Pancreas (tissue), 10 donors: ENCODE measurements at regions not wholly inside any gene's neighbourhood (a gene's known extent, or its start where the extent isn't known, plus 50 kb on each side); places are given as distances from the start of the nearest gene placed in this dataset.

Experiments used
- ATAC-seq, 4 donors: fragments of 200-7000 bp; cut with Tn5 transposase; one replicate each; pipeline versions ENCODE4 v1.8.0 to v1.9.1; 2020; ENCODE audit warnings: mild to moderate bottlenecking in 4 of 4, moderate library complexity in 4 of 4
- DNase-seq, 6 donors: peaks; one replicate each; pipeline ENCODE4 v3.0.0-alpha.2; 2020
- FAIRE-seq: peaks from 2 replicates; lab custom pipeline; 2012; peaks lifted over from hg19 to GRCh38; lab: Jason Lieb, UNC
- H3K27ac ChIP-seq, 4 donors: fragments of 200-600 bp; sonication (generic); 1 replicate in 3 of 4; 2 replicates in 1 of 4; pipeline versions ENCODE4 v1.5.0 to v1.8.0; 2020
- H3K27me3 ChIP-seq, 4 donors: fragments of 200-600 bp; one replicate each; pipeline ENCODE4 v1.8.0; 2021
- H3K36me3 ChIP-seq, 3 donors: fragments of 200-600 bp; sonication (generic) in 1 of 3; one replicate each; pipeline versions ENCODE4 v1.5.0 to v1.8.0; 2020 to 2021
- H3K4me1 ChIP-seq, 3 donors: fragments of 200-600 bp; one replicate each; pipeline ENCODE4 v1.8.0; 2021
- H3K4me3 ChIP-seq, 4 donors: fragments of 200-600 bp; sonication (generic) in 2 of 4; one replicate each; pipeline versions ENCODE4 v1.5.0 to v1.8.0; 2020 to 2021
- H3K9me3 ChIP-seq, 4 donors: fragments of 200-600 bp; one replicate each; pipeline ENCODE4 v1.8.0; 2021
- WGBS, 2 donors: extraction: QIAGEN DNeasy Blood & Tissue Kit; methylation state at CpG; one replicate each; pipeline ENCODE4 v1.1.7; 2013; 5-methylcytosine and 5-hydroxymethylcytosine counted together
- intact Hi-C, 3 donors: fragments of 100-400 bp; cut with DNase I; formaldehyde crosslinking; loops; one replicate each; pipeline versions ENCODE4 v1.11.1 to v1.14.2; 2022
- TF ChIP-seq, protein P1 (sequence below), 4 donors: fragments of 200-600 bp; sonication (generic) in 3 of 4; IDR thresholded peaks; one replicate each; pipeline versions ENCODE4 v1.5.0 to v1.8.0; 2021; ENCODE audit warnings: antibody characterized with exemption in 4 of 4
- donor health status: healthy with polysubstance abuse.
- donor health status: DM: no; HTN: no; CAD: no; lungs with moderate emphysema.
- donor health status: DM: no; HTN: no; CAD: no.
- donor health status: control.
- donor health status: control.
- donor health status: Bipolar disorder and iron deficiency.
- donor health status: DM: yes; HTN: yes; CAD: no.
- donor health status: DM: no; HTN: no; CAD: no.
- donor health status: DM: no; HTN: no; CAD: no.
- donor health status: DM: yes; HTN: yes; CAD: no.

DNA sequence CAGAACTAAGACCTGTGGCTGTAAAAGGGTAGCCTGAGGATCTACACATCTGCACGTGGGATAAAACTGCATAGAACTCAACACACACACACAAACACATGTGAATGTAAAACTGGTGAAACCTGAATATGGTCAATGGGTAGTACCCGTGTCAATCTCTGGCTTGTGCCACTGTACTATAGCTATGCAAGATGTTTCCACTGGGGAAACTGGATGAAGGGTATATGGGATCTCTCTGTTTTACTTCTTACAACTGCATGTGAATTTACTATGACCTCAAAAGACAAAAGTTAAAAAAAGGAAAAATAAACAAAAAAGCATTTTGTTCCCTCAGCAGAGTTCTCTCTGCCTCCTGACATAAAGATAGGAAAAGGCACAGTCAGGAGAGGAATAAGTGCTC lies 143.3 kb upstream of the LHX1 start:
- Histone ChIP-seq H3K9me3 (no peaks in the 10 kb centered on the region), H3K36me3 (no peaks in the 10 kb centered on the region), H3K4me1 (no peaks in the 10 kb centered on the region), H3K27ac (no peak overlapping the region), H3K4me3 (no peak overlapping the region), H3K27me3 (peaks cover 0 to 11% (median 0%) of the 10 kb centered on the region in 4 donors)
- intact Hi-C loops, result no loop called here
- TF ChIP-seq, protein P1, sequence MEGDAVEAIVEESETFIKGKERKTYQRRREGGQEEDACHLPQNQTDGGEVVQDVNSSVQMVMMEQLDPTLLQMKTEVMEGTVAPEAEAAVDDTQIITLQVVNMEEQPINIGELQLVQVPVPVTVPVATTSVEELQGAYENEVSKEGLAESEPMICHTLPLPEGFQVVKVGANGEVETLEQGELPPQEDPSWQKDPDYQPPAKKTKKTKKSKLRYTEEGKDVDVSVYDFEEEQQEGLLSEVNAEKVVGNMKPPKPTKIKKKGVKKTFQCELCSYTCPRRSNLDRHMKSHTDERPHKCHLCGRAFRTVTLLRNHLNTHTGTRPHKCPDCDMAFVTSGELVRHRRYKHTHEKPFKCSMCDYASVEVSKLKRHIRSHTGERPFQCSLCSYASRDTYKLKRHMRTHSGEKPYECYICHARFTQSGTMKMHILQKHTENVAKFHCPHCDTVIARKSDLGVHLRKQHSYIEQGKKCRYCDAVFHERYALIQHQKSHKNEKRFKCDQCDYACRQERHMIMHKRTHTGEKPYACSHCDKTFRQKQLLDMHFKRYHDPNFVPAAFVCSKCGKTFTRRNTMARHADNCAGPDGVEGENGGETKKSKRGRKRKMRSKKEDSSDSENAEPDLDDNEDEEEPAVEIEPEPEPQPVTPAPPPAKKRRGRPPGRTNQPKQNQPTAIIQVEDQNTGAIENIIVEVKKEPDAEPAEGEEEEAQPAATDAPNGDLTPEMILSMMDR (IDR thresholded peaks at IDR 0.05), result no peak
- ATAC-seq, result no peak
- WGBS, 2 donors, result 56 to 61% methylated on average over 2 of the region's 2 CpGs
- DNase-seq, result no peak
- FAIRE-seq, result no peak

DNA sequence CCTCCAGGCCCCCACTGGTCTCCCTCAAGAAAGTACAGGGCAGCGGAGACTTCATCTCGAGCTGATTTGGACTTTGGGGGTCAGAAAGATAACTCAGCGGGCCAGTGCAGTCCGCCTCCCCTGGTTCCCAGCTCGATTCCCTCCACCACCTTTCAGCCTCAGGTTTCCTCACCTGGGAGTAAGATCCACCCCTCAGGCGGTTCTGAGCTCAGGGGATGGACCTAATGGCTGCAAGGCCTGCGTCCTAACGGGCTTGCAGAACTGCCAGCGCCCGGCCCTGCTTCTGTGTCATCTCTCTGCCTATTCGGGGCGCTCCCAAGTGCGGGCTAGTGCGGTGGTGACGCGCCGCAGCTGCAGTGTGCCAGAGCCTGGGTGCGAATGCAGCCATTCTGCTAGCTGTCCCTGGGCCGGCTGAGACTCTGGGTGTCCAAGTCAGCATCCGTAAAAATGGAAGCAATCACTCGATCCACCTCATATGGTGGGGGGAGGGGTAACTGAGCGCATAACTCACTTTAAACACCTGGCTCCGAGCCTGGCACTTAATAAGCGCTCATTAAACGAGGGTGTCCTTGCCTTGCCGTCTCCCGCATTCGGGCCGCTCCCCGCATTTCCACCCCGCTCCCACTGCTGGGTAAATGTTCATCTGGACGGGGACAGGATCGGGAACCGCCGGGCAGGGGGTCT lies 129.6 kb upstream of the LHX1 start:
- Histone ChIP-seq H3K4me1 (no peaks in the 10 kb centered on the region), H3K36me3 (no peaks in the 10 kb centered on the region), H3K27ac (no peak overlapping the region), H3K9me3 (no peaks in the 10 kb centered on the region), H3K27me3 (peaks cover 0 to 26% (median 8%) of the 10 kb centered on the region in 4 donors), H3K4me3 (no peak overlapping the region)
- 14 to 17% methylated on average over 34 to 35 of the region's 35 CpGs for WGBS, 2 donors
- TF ChIP-seq, protein P1 (IDR thresholded peaks at IDR 0.05), result no peak
- ATAC-seq (no peak), FAIRE-seq (no peak), DNase-seq (no peak)
- intact Hi-C loops, result no loop called here

DNA sequence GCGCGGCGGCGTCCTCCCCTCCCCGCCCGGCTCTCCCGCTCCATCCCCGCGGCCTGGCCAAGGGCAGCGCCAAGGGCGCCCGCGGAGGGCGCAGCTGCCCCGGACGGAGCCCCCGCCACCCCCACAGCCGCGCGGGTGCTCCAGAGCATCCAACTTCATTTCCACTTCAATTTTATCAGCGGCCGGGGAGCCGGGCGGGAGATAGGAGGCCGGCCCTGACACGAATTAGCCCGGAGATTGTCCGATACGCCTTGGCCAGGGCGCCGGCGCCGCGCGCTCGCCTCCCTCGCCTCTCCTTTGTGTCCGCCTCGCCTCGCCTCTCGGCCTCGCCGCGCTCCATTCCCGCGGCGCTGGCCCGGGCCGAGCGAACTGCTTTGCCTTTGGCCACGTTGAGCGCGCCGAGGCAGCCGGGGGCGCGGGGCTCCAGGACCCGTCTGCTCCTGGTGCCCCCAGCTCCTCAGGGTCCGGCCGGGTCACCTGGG lies 129.1 kb upstream of the LHX1 start:
- Histone ChIP-seq H3K4me3 (peak overlapping the region in 1 of 4 donors; percentile 22), H3K36me3 (no peaks in the 10 kb centered on the region), H3K27me3 (peaks cover 0 to 26% (median 8%) of the 10 kb centered on the region in 4 donors), H3K4me1 (no peaks in the 10 kb centered on the region), H3K27ac (no peak overlapping the region), H3K9me3 (no peaks in the 10 kb centered on the region)
- DNase-seq (peak in 1 of 6 donors; percentile 65), ATAC-seq (no peak), FAIRE-seq (no peak)
- TF ChIP-seq, protein P1 (IDR thresholded peaks at IDR 0.05), result no peak
- intact Hi-C loops, result no loop called here
- 1 to 2% methylated on average over 47 to 60 of the region's 60 CpGs for WGBS, 2 donors

DNA sequence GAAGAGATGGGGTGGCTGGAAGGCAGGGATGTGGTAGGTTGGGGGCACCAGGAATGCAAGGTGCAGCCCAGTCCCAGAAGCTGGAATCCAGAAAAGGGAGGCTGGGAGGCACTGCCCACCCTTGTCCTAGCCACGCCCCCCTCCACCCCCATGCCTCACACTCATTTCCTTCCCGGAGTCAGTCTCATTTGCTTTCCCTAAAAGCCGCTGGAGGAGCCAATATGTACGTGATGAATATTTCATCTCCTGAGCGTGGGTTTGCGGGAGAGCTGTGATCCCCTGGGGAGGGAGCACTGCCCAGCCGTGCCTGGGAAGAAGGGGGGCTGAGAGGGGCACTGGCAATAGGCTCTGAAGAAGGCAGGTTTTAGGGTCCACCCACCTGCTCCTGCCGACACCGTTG lies 124.5 kb upstream of the LHX1 start:
- intact Hi-C loops, result no loop called here
- ATAC-seq (no peak), DNase-seq (no peak), FAIRE-seq (no peak)
- H3K4me1 ChIP-seq, result no peaks in the 10 kb centered on the region
- H3K27me3 ChIP-seq, result peaks cover 0 to 16% (median 6%) of the 10 kb centered on the region in 4 donors
- H3K36me3 ChIP-seq, result no peaks in the 10 kb centered on the region
- no peak overlapping the region for H3K4me3 ChIP-seq
- WGBS, 2 donors, result 15 to 22% methylated on average over 9 of the region's 9 CpGs
- H3K9me3 ChIP-seq, result no peaks in the 10 kb centered on the region
- no peak overlapping the region for H3K27ac ChIP-seq
- TF ChIP-seq, protein P1 (IDR thresholded peaks at IDR 0.05), result no peak

DNA sequence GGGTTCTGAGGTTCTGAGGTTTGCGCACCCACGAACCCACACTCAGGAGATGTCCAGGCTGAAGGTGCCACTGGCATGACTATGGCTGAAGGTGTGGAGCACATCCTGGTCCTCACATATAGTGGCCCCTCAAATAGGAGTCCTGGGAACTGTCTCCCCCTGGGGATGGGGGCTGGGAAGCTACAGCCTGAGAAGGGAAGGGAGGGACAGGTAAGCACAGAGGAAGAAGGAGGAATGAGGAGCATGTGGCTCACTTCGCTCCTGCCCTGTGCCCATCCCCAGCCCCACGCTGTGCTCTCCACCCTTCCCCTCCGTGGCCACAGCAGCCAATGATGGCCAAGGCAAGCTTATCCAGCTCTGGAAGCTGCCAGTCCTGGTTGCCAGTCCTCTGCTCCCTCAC lies 123.9 kb upstream of the LHX1 start:
- 58% methylated on average over 5 of the region's 5 CpGs for WGBS, 2 donors
- Histone ChIP-seq H3K27me3 (peaks cover 0 to 10% (median 4%) of the 10 kb centered on the region in 4 donors), H3K36me3 (no peaks in the 10 kb centered on the region), H3K4me1 (no peaks in the 10 kb centered on the region), H3K9me3 (no peaks in the 10 kb centered on the region), H3K4me3 (no peak overlapping the region), H3K27ac (no peak overlapping the region)
- no peak for DNase-seq
- ATAC-seq, result no peak
- no peak for FAIRE-seq
- intact Hi-C loops, result no loop called here
- TF ChIP-seq, protein P1 (IDR thresholded peaks at IDR 0.05), result no peak
